Karpas-422 (cell line): ENCODE measurements at regions not wholly inside any gene's neighbourhood (a gene's known extent, or its start where the extent isn't known, plus 50 kb on each side); places are given as distances from the start of the nearest gene placed in this dataset.
"Not testable (repeated sequence)": the region's sequence is repeated elsewhere in the genome, so short reads cannot be mapped to it uniquely, and the experiment has no call there.

Source experiments
- DNase-seq: peaks from one replicate; pipeline ENCODE4 v3.0.0-alpha.2; 2015
- H2AFZ ChIP-seq: fragments of 200-600 bp; sonication (generic); 2 replicates; pipeline ENCODE4 v1.6.1; 2014; ENCODE audit warnings: antibody characterized with exemption, low read length, mixed read lengths
- H3K27ac ChIP-seq: fragments of 200-600 bp; sonication (generic); 2 replicates; pipeline ENCODE4 v1.5.1; 2014; ENCODE audit warnings: mild to moderate bottlenecking, low read length, moderate library complexity
- H3K27me3 ChIP-seq: fragments of 200-600 bp; sonication (generic); 2 replicates; pipeline ENCODE4 v1.6.1; 2014; ENCODE audit warnings: low read length, mixed read lengths
- H3K36me3 ChIP-seq: fragments of 200-600 bp; sonication (generic); 2 replicates; pipeline ENCODE4 v1.6.1; 2014; ENCODE audit warnings: low read length, mixed read lengths; ENCODE audit not compliant: insufficient read depth
- H3K4me1 ChIP-seq: fragments of 200-600 bp; sonication (generic); 2 replicates; pipeline ENCODE4 v1.6.1; 2014; ENCODE audit warnings: mild to moderate bottlenecking, low read length, mixed read lengths
- H3K4me2 ChIP-seq: fragments of 200-600 bp; sonication (generic); 2 replicates; pipeline ENCODE4 v1.6.1; 2014; ENCODE audit warnings: low read length, low read depth, mild to moderate bottlenecking; ENCODE audit not compliant: poor library complexity, severe bottlenecking
- H3K4me3 ChIP-seq: fragments of 200-600 bp; sonication (generic); 2 replicates; pipeline ENCODE4 v1.5.1; 2014; ENCODE audit warnings: mild to moderate bottlenecking, antibody characterized with exemption, low read length, mixed read lengths
- H3K79me2 ChIP-seq: fragments of 200-600 bp; sonication (generic); 2 replicates; pipeline ENCODE4 v1.6.1; 2014; ENCODE audit warnings: mild to moderate bottlenecking, low read length, mixed read lengths
- H3K9ac ChIP-seq: fragments of 200-600 bp; sonication (generic); 2 replicates; pipeline ENCODE4 v1.6.0; 2014; ENCODE audit warnings: low read length
- H3K9me2 ChIP-seq: fragments of 200-600 bp; sonication (generic), shearing (Covaris generic); replicated peaks from 2 replicates; pipeline ENCODE4 v1.6.0; 2014; ENCODE audit warnings: mild to moderate bottlenecking, low read length, moderate library complexity; ENCODE audit not compliant: insufficient read depth
- H3K9me3 ChIP-seq: fragments of 300-700, 200-600 bp; sonication (generic); 2 replicates; pipeline ENCODE4 v1.6.1; 2014; ENCODE audit warnings: low read length, mixed read lengths
- H4K20me1 ChIP-seq: fragments of 200-600 bp; sonication (generic); 2 replicates; pipeline ENCODE4 v1.6.1; 2014; ENCODE audit warnings: mild to moderate bottlenecking, antibody characterized with exemption, low read length, low read depth; ENCODE audit not compliant: insufficient read depth

DNA sequence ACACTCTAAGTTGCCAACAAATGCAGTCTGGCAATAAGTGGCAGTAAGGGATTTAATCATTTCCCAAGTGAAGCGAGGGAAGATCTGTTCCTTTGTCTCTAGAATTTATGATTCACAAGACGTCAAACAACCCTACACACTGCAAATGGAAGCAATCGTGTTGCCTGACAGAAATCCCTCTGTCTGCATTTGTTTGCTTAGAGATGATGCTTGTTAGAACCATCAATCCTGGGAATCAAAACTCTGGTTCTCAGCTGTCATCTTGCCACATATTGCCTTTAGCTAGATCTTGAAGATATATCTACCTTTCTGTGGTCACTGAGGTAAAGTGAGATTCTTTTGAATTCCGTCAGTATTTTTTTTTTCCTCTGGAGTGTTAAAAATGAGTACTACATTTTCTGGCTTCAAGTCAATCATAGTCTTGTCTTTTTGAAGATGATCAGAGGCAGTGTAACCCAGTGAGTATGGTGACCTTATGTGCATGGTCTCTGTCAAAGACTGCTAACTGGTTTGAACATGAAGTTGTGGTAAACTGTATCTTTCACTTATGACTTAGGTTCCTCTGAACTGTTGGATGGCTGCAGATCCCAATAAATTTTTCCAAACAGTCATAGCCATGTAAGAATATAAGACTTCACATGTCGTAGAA is 106.4 kb upstream of the STARD4 start:
- Histone ChIP-seq H3K4me3 (no peak overlapping the region), H3K9me2 (no peaks in the 10 kb centered on the region), H4K20me1 (no peaks in the 10 kb centered on the region), H3K4me2 (no peak overlapping the region), H3K27ac (no peak overlapping the region), H3K79me2 (no peaks in the 10 kb centered on the region), H3K9me3 (no peaks in the 10 kb centered on the region), H3K9ac (no peak overlapping the region), H3K4me1 (no peaks in the 10 kb centered on the region), H2AFZ (no peak overlapping the region), H3K36me3 (no peaks in the 10 kb centered on the region), H3K27me3 (no peaks in the 10 kb centered on the region)
- DNase-seq = no peak

DNA sequence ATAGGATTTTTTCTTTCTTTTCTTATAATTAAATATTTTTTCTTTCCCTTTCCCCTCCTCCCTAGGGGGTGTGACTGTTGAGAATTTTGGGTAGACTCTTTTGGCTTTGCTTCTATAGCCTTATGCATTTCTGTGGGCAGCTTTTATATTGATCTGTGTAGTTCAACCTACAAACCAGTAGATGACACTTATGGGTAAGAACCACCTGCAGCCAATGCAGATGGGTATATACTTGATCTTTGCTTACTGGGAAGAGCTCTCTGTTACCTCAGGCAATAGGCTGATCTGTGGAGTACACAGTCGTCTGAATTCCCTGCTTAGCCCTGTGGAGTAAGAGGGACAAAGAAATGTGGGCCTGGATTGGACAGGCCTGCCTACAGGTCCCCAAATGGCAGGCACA is 102.7 kb upstream of the STARD4 start:
- DNase-seq = no peak
- H3K4me2 ChIP-seq = no peak overlapping the region
- no peaks in the 10 kb centered on the region for H3K27me3 ChIP-seq
- H3K9me3 ChIP-seq = no peaks in the 10 kb centered on the region
- H3K79me2 ChIP-seq = no peaks in the 10 kb centered on the region
- H3K4me1 ChIP-seq = no peaks in the 10 kb centered on the region
- H3K36me3 ChIP-seq = no peaks in the 10 kb centered on the region
- H3K27ac ChIP-seq = no peak overlapping the region
- no peaks in the 10 kb centered on the region for H3K9me2 ChIP-seq
- H2AFZ ChIP-seq = no peak overlapping the region
- H3K9ac ChIP-seq = no peak overlapping the region
- H3K4me3 ChIP-seq = no peak overlapping the region
- no peaks in the 10 kb centered on the region for H4K20me1 ChIP-seq

DNA sequence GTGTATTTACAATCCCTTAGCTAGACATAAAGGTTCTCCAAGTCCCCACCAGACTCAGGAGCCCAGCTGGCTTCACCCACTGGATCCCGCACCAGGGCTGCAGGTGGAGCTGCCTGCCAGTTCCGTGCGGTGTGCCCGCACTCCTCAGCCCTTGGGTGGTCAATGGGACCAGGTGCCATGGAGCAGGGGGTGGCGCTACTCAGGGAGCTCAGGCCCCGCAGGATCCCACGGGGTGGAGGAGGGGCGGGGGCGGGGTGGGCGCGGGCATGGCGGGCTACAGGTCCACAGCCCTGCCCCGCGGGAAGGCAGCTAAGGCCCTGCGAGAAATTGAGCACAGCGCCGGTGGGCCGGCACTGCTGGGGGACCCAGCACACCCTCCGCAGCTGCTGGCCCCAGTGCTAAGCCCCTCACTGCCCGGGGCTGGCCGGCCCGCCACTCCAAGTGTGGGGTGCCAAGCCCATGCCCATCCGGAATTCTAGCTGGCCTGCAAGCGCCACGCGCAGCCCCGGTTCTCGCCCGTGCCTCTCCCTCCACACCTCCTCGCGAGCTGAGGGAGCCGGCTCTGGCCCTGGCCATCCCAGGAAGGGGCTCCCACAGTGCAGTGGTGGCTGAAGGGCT is 99.8 kb upstream of the STARD4 start:
- H3K9ac ChIP-seq, H3K4me2 ChIP-seq, H3K4me1 ChIP-seq, H3K36me3 ChIP-seq, H3K27ac ChIP-seq, H2AFZ ChIP-seq, DNase-seq, H3K9me3 ChIP-seq, H3K79me2 ChIP-seq, H3K4me3 ChIP-seq, H3K9me2 ChIP-seq, H3K27me3 ChIP-seq, H4K20me1 ChIP-seq: not testable (repeated sequence)

GRCh38 chr5:111606194-111606593 is 93.9 kb upstream of the STARD4 start:
- H3K9ac ChIP-seq = no peak overlapping the region
- no peaks in the 10 kb centered on the region for H3K27me3 ChIP-seq
- H2AFZ ChIP-seq = no peak overlapping the region
- no peak overlapping the region for H3K4me2 ChIP-seq
- no peaks in the 10 kb centered on the region for H3K9me2 ChIP-seq
- no peaks in the 10 kb centered on the region for H3K9me3 ChIP-seq
- no peak overlapping the region for H3K4me3 ChIP-seq
- H3K36me3 ChIP-seq = no peaks in the 10 kb centered on the region
- H4K20me1 ChIP-seq = no peaks in the 10 kb centered on the region
- H3K4me1 ChIP-seq = no peaks in the 10 kb centered on the region
- no peaks in the 10 kb centered on the region for H3K79me2 ChIP-seq
- no peak overlapping the region for H3K27ac ChIP-seq
- DNase-seq = no peak

- H3K9me3 ChIP-seq = no peaks in the 10 kb centered on the region
- no peaks in the 10 kb centered on the region for H3K79me2 ChIP-seq
- H2AFZ ChIP-seq = no peak overlapping the region
- no peaks in the 10 kb centered on the region for H3K36me3 ChIP-seq
- H3K27ac ChIP-seq = no peak overlapping the region
- H4K20me1 ChIP-seq = no peaks in the 10 kb centered on the region
- H3K27me3 ChIP-seq = no peaks in the 10 kb centered on the region
- H3K9ac ChIP-seq = no peak overlapping the region
- DNase-seq = no peak
- H3K9me2 ChIP-seq = no peaks in the 10 kb centered on the region
- no peak overlapping the region for H3K4me3 ChIP-seq
- no peak overlapping the region for H3K4me2 ChIP-seq
- H3K4me1 ChIP-seq = no peaks in the 10 kb centered on the region
Observed at GRCh38 chr5:111603446-111603827, 91.1 kb upstream of the STARD4 start.

DNA sequence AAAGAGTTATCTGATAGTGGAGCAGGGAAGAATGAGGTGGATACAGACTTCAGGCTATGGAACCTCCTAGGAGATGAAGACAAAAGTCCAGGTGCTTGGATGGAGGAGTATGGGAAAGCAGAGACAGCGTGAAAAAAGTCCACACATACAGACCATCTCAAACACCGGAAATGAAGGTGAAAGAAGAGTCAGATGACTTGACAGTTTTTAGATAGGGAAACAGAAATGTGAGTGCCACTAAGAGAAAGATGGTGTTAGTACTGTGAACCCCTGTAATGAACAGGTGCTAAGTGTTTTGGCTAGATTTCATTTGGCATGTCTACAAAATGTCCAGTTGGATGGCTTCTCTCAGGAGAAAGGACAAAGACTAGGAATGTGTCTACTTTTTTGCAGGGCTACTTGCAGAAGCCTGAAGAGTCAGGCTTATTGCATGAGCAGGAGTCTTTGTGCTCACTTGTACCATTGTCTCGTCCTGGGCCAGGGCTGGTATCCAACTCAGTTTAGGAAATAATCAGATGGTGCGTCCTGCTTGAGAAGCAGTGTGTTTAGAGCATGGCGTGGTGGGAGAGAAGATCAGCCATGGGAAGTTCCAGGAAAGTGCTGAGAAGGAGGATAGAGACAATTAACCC is 90.6 kb upstream of the STARD4 start:
- Histone ChIP-seq H2AFZ (no peak overlapping the region), H3K27ac (no peak overlapping the region), H4K20me1 (no peaks in the 10 kb centered on the region), H3K4me1 (no peaks in the 10 kb centered on the region), H3K4me3 (no peak overlapping the region), H3K36me3 (no peaks in the 10 kb centered on the region), H3K27me3 (no peaks in the 10 kb centered on the region), H3K4me2 (no peak overlapping the region), H3K9ac (no peak overlapping the region), H3K9me2 (no peaks in the 10 kb centered on the region), H3K79me2 (no peaks in the 10 kb centered on the region), H3K9me3 (no peaks in the 10 kb centered on the region)
- no peak for DNase-seq

DNA sequence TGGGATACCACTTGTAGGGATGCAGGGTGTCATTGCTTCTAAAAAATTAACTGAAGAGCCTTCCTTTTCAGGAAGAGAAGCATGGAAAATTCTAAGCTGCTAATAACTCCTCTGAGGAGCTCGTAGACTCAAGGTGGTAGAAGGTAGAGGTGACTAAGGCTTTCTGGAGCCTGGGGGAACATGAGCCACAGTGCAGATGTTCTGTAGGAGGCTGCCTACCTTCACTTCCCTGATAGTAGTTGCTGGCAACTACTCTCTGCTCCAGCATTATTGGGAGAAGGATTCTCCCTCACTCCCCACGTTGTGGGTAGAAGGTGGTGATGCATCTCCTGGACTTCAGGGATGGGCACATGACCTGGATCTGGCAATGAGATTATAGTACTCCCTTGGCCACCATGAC is 86.7 kb upstream of the STARD4 start:
- Histone ChIP-seq H4K20me1 (no peaks in the 10 kb centered on the region), H3K27ac (no peak overlapping the region), H3K4me2 (no peak overlapping the region), H3K27me3 (no peaks in the 10 kb centered on the region), H3K4me1 (no peaks in the 10 kb centered on the region), H3K9me3 (no peaks in the 10 kb centered on the region), H3K79me2 (no peaks in the 10 kb centered on the region), H3K36me3 (no peaks in the 10 kb centered on the region), H3K4me3 (no peak overlapping the region), H3K9ac (no peak overlapping the region), H2AFZ (no peak overlapping the region), H3K9me2 (no peaks in the 10 kb centered on the region)
- no peak for DNase-seq

GRCh38 chr5:111597491-111597890 is 85.2 kb upstream of the STARD4 start:
- no peak overlapping the region for H2AFZ ChIP-seq
- H3K9me3 ChIP-seq = no peaks in the 10 kb centered on the region
- H3K4me1 ChIP-seq = no peaks in the 10 kb centered on the region
- no peaks in the 10 kb centered on the region for H3K9me2 ChIP-seq
- DNase-seq = no peak
- H4K20me1 ChIP-seq = no peaks in the 10 kb centered on the region
- H3K79me2 ChIP-seq = no peaks in the 10 kb centered on the region
- no peak overlapping the region for H3K27ac ChIP-seq
- no peak overlapping the region for H3K4me3 ChIP-seq
- no peak overlapping the region for H3K9ac ChIP-seq
- H3K36me3 ChIP-seq = no peaks in the 10 kb centered on the region
- no peaks in the 10 kb centered on the region for H3K27me3 ChIP-seq
- H3K4me2 ChIP-seq = no peak overlapping the region
